A549 (cell line): ENCODE measurements at regions not wholly inside any gene's neighbourhood (a gene's known extent, or its start where the extent isn't known, plus 50 kb on each side); places are given as distances from the start of the nearest gene placed in this dataset.

Source experiments
- CTCF ChIP-seq: fragments of >200 bp; sonication (Bioruptor Twin); formaldehyde crosslinking; IDR thresholded peaks from 3 replicates; pipeline ENCODE4 v1.5.1; 2016
- EHF ChIP-seq: fragments of 250-450 bp; sonication (Bioruptor Pico); IDR thresholded peaks from 2 replicates; pipeline ENCODE4 v1.5.0; 2020; ENCODE audit warnings: mild to moderate bottlenecking
- ELK1 ChIP-seq: fragments of 150-350 bp; IDR thresholded peaks from 2 replicates; pipeline ENCODE4 v1.6.1; 2014; ENCODE audit warnings: low read depth, mild to moderate bottlenecking, low read length
- EP300 ChIP-seq, 2 experiments: fragments of >200 bp; sonication (Bioruptor Twin); formaldehyde crosslinking; IDR thresholded peaks; 2 replicates in 1 of 2; 3 replicates in 1 of 2; pipeline ENCODE4 v1.6.1; 2016 to 2017
- HMGXB4 ChIP-seq: fragments of 250-450 bp; sonication (Bioruptor Pico); IDR thresholded peaks from 2 replicates; pipeline ENCODE4 v1.5.0; 2021; ENCODE audit warnings: mild to moderate bottlenecking, moderate library complexity, borderline replicate concordance
- JUN ChIP-seq, 2 experiments: fragments of >200 bp; sonication (Bioruptor Twin); formaldehyde crosslinking; IDR thresholded peaks; 2 replicates in 1 of 2; 3 replicates in 1 of 2; pipeline ENCODE4 v1.6.1; 2016 to 2017
- KDM1A ChIP-seq: fragments of 200-600 bp; sonication (generic); IDR thresholded peaks from 2 replicates; pipeline ENCODE4 v1.6.1; 2016; ENCODE audit warnings: low read depth, mild to moderate bottlenecking
- MAX ChIP-seq: IDR thresholded peaks from 2 replicates; pipeline ENCODE4 v1.6.1; 2012
- MYC ChIP-seq: IDR thresholded peaks from 2 replicates; pipeline ENCODE4 v1.6.1; 2012; ENCODE audit warnings: mild to moderate bottlenecking, inconsistent platforms, low read length, improper control_type of control experiment, borderline replicate concordance
- POLR2A ChIP-seq: IDR thresholded peaks from 2 replicates; pipeline ENCODE4 v1.6.1; 2012; ENCODE audit warnings: mild to moderate bottlenecking, low read length
- REST ChIP-seq: fragments of 200-600 bp; sonication (generic); IDR thresholded peaks from 2 replicates; pipeline ENCODE4 v1.6.1; 2016; ENCODE audit warnings: antibody characterized with exemption, mild to moderate bottlenecking, moderate library complexity
- SMC3 ChIP-seq: fragments of >200 bp; sonication (Bioruptor Twin); formaldehyde crosslinking; IDR thresholded peaks from 3 replicates; pipeline ENCODE4 v1.6.1; 2018; ENCODE audit warnings: inconsistent platforms
- ZC3H11A ChIP-seq: fragments of 450-650 bp; IDR thresholded peaks from 2 replicates; pipeline ENCODE4 v1.6.1; 2014; ENCODE audit warnings: antibody characterized with exemption, mild to moderate bottlenecking
- ZSCAN20 ChIP-seq: fragments of 250-450 bp; sonication (Bioruptor Pico); IDR thresholded peaks from 2 replicates; pipeline ENCODE4 v1.8.0; 2022; ENCODE audit warnings: mild to moderate bottlenecking, moderate library complexity

- TF ChIP-seq EHF (CRISPR knock-in tag), result no peak
- TF ChIP-seq REST, result no peak
- no peak for TF ChIP-seq CTCF
- no peak for TF ChIP-seq HMGXB4
- no peak for TF ChIP-seq JUN (IDR thresholded peaks at IDR 0.05)
- no peak for TF ChIP-seq POLR2A
- no peak for TF ChIP-seq ELK1
- no peak for TF ChIP-seq MYC
- TF ChIP-seq SMC3, result no peak
- no peak for TF ChIP-seq ZSCAN20 (CRISPR knock-in tag)
- TF ChIP-seq MAX, result no peak
- TF ChIP-seq ZC3H11A, result no peak
- TF ChIP-seq KDM1A, result no peak
- no peak for TF ChIP-seq EP300 (IDR thresholded peaks at IDR 0.05)
These were observed 58.0 kb upstream of the ELN start for GRCh38 chr7:73969991-73970390.
